GM11168 (cell line): ENCODE measurements at regions not wholly inside any gene's neighbourhood (a gene's known extent, or its start where the extent isn't known, plus 50 kb on each side); places are given as distances from the start of the nearest gene placed in this dataset.
"Not testable (repeated sequence)": the region's sequence is repeated elsewhere in the genome, so short reads cannot be mapped to it uniquely, and the experiment has no call there.

Experiments
- in situ Hi-C: fragments of 300-500 bp; cut with MboI; formaldehyde crosslinking; loops from one replicate; pipeline ENCODE4 v1.12.0; 2022; ENCODE audit warnings: low sequenced_read_pairs; ENCODE audit not compliant: unreplicated experiment

GRCh38 chr3:34396288-34396687 is 597.9 kb downstream of the PDCD6IP start:
- in situ Hi-C loops = no loop called here

- in situ Hi-C loops = no loop called here
Measured at GRCh38 chr3:34396956-34397355, 598.5 kb downstream of the PDCD6IP start.

- in situ Hi-C loops = no loop called here
Measured at GRCh38 chr3:34399401-34399800, 601.0 kb downstream of the PDCD6IP start.

GRCh38 chr3:34405159-34405558 is 606.7 kb downstream of the PDCD6IP start:
- in situ Hi-C loops = no loop called here

- in situ Hi-C loops = no loop called here
Measured at GRCh38 chr3:34407281-34407680, 608.9 kb downstream of the PDCD6IP start.

GRCh38 chr3:34408088-34408487 is 609.7 kb downstream of the PDCD6IP start:
- in situ Hi-C loops = no loop called here

GRCh38 chr3:34411596-34411995 is 613.2 kb downstream of the PDCD6IP start:
- in situ Hi-C loops = no loop called here

GRCh38 chr3:34419801-34420200 is 621.4 kb downstream of the PDCD6IP start:
- in situ Hi-C loops = no loop called here

GRCh38 chr3:34421762-34422161 is 623.3 kb downstream of the PDCD6IP start:
- in situ Hi-C loops = no loop called here

GRCh38 chr3:34439796-34440195 is 641.4 kb downstream of the PDCD6IP start:
- in situ Hi-C loops = no loop called here

- in situ Hi-C loops = no loop called here
Measured at GRCh38 chr3:34444137-34444536, 645.7 kb downstream of the PDCD6IP start.

GRCh38 chr3:34449305-34449704 is 650.9 kb downstream of the PDCD6IP start:
- in situ Hi-C loops = no loop called here

GRCh38 chr3:34463414-34463813 is 665.0 kb downstream of the PDCD6IP start:
- in situ Hi-C loops = no loop called here

GRCh38 chr3:34464646-34465045 is 666.2 kb downstream of the PDCD6IP start:
- in situ Hi-C loops = no loop called here

GRCh38 chr3:34475851-34476250 is 677.4 kb downstream of the PDCD6IP start:
- in situ Hi-C loops = no loop called here

- in situ Hi-C loops = no loop called here
Measured at GRCh38 chr3:34483311-34483887, 685.0 kb downstream of the PDCD6IP start.

GRCh38 chr3:34504366-34504765 is 705.9 kb downstream of the PDCD6IP start:
- in situ Hi-C loops = no loop called here

GRCh38 chr3:34504775-34505174 is 706.3 kb downstream of the PDCD6IP start:
- in situ Hi-C loops = no loop called here

- in situ Hi-C loops = no loop called here
Measured at GRCh38 chr3:34508732-34509131, 710.3 kb downstream of the PDCD6IP start.

- in situ Hi-C loops = no loop called here
Measured at GRCh38 chr3:34511891-34512290, 713.5 kb downstream of the PDCD6IP start.

- in situ Hi-C loops = not testable (repeated sequence)
Measured at GRCh38 chr3:34519008-34519407, 720.6 kb downstream of the PDCD6IP start.

- in situ Hi-C loops = no loop called here
Measured at GRCh38 chr3:34531156-34531555, 732.7 kb downstream of the PDCD6IP start.

- in situ Hi-C loops = no loop called here
Measured at GRCh38 chr3:34533451-34533850, 735.0 kb downstream of the PDCD6IP start.
